ENCODE measurements at regions not wholly inside any gene's neighbourhood (a gene's known extent, or its start where the extent isn't known, plus 50 kb on each side); places are given as distances from the start of the nearest gene placed in this dataset.

- ChIA-PET POLR2A (no interaction called here), CTCF (ENCODE audit: low intra/inter-chr PET ratio, low total read pairs) (no interaction called here)
- no TSS peak for BruUV-seq (replicated peaks)
- Histone ChIP-seq H4K20me1 (ENCODE audit: insufficient read depth, low read length) (no peaks in the 10 kb centered on the region), H3K79me2 (ENCODE audit: insufficient read depth, low read length) (no peaks in the 10 kb centered on the region), H3K27ac (ENCODE audit: extremely low read length, insufficient read depth, low read length) (no peak overlapping the region), H2AFZ (ENCODE audit: low read length) (no peak overlapping the region), H3K9me3 (ENCODE audit: low read length) (no peaks in the 10 kb centered on the region), H3K27me3 (ENCODE audit: control insufficient read depth in 1 of 2, insufficient read depth in 2 of 2, low read length in 2 of 2) (no peaks in the 10 kb centered on the region), H3K9ac (ENCODE audit: insufficient read depth, low read depth, low read length) (no peak overlapping the region), H3K36me3 (replicated peaks in 1 of 2; ENCODE audit: control insufficient read depth in 1 of 2, insufficient read depth in 2 of 2, low read length in 2 of 2) (no peaks in the 10 kb centered on the region), H3K4me3 (replicated peaks in 1 of 3; ENCODE audit: insufficient read depth in 1 of 3, low read depth in 2 of 3, low read length in 3 of 3) (no peak overlapping the region), H3K4me1 (ENCODE audit: insufficient read depth, low read length) (no peaks in the 10 kb centered on the region), H3K4me2 (ENCODE audit: low read depth, low read length) (no peak overlapping the region)
- no peak for DNase-seq (ENCODE audit: low spot score)
- no peak; the same call in 2 of the 3 replicates for ATAC-seq
- TF ChIP-seq SRF (IDR thresholded peaks at IDR 0.05; ENCODE audit: low read depth, low read length) = no peak
- TF ChIP-seq, protein P1, sequence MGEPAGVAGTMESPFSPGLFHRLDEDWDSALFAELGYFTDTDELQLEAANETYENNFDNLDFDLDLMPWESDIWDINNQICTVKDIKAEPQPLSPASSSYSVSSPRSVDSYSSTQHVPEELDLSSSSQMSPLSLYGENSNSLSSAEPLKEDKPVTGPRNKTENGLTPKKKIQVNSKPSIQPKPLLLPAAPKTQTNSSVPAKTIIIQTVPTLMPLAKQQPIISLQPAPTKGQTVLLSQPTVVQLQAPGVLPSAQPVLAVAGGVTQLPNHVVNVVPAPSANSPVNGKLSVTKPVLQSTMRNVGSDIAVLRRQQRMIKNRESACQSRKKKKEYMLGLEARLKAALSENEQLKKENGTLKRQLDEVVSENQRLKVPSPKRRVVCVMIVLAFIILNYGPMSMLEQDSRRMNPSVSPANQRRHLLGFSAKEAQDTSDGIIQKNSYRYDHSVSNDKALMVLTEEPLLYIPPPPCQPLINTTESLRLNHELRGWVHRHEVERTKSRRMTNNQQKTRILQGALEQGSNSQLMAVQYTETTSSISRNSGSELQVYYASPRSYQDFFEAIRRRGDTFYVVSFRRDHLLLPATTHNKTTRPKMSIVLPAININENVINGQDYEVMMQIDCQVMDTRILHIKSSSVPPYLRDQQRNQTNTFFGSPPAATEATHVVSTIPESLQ (CRISPR knock-in tag; conservative IDR thresholded peaks at IDR 0.05) = no peak
- no peak for TF ChIP-seq TAF15 (IDR thresholded peaks at IDR 0.05; ENCODE audit: low read depth, low read length, poor library complexity, severe bottlenecking)
- TF ChIP-seq, protein P2, sequence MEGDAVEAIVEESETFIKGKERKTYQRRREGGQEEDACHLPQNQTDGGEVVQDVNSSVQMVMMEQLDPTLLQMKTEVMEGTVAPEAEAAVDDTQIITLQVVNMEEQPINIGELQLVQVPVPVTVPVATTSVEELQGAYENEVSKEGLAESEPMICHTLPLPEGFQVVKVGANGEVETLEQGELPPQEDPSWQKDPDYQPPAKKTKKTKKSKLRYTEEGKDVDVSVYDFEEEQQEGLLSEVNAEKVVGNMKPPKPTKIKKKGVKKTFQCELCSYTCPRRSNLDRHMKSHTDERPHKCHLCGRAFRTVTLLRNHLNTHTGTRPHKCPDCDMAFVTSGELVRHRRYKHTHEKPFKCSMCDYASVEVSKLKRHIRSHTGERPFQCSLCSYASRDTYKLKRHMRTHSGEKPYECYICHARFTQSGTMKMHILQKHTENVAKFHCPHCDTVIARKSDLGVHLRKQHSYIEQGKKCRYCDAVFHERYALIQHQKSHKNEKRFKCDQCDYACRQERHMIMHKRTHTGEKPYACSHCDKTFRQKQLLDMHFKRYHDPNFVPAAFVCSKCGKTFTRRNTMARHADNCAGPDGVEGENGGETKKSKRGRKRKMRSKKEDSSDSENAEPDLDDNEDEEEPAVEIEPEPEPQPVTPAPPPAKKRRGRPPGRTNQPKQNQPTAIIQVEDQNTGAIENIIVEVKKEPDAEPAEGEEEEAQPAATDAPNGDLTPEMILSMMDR (CRISPR knock-in tag; IDR thresholded peaks at IDR 0.05) = 0 out of 2 replicates have a peak, but pooled peaks have one; percentile 8
- 0% methylated on average over 2 of the region's 2 CpGs for WGBS (ENCODE audit: low lambda C conversion rate)
- intact Hi-C loops (cut with micrococcal nuclease; ENCODE audit: unreplicated experiment) = loop anchor here (2.0 kb wide), 1 partner anchor 314 kb away; no protein-coding TSS in a partner anchor
- in situ Hi-C loops (cut with HindIII; ENCODE audit: extremely low pct_ligation_motif_present, low pct_unique_long_range_greater_than_20kb) = no loop called here
- FAIRE-seq = no peak
These were observed 300.8 kb downstream of the SDHAF3 start for GRCh38 chr7:97418312-97418711.

GRCh38 chr7:97419898-97420297 lies 302.4 kb downstream of the SDHAF3 start:
- 0% methylated on average over 5 of the region's 5 CpGs for WGBS (ENCODE audit: low lambda C conversion rate)
- ATAC-seq (no peak), DNase-seq (ENCODE audit: low spot score) (no peak), FAIRE-seq (no peak)
- no peak overlapping the region for H3K4me3 ChIP-seq (replicated peaks in 1 of 3; ENCODE audit: insufficient read depth in 1 of 3, low read depth in 2 of 3, low read length in 3 of 3)
- ChIA-PET POLR2A (no interaction called here), CTCF (ENCODE audit: low intra/inter-chr PET ratio, low total read pairs) (no interaction called here)
- no peaks in the 10 kb centered on the region for H3K9me3 ChIP-seq (ENCODE audit: low read length)
- H3K79me2 ChIP-seq (ENCODE audit: insufficient read depth, low read length) = no peaks in the 10 kb centered on the region
- BruUV-seq (replicated peaks) = no TSS peak
- no peaks in the 10 kb centered on the region for H3K4me1 ChIP-seq (ENCODE audit: insufficient read depth, low read length)
- intact Hi-C loops (cut with micrococcal nuclease; ENCODE audit: unreplicated experiment) (loop anchor here (2.0 kb wide), 1 partner anchor 315 kb away; no protein-coding TSS in a partner anchor), in situ Hi-C loops (cut with HindIII; ENCODE audit: extremely low pct_ligation_motif_present, low pct_unique_long_range_greater_than_20kb) (no loop called here)
- H3K4me2 ChIP-seq (ENCODE audit: low read depth, low read length) = no peak overlapping the region
- no peaks in the 10 kb centered on the region for H3K27me3 ChIP-seq (ENCODE audit: control insufficient read depth in 1 of 2, insufficient read depth in 2 of 2, low read length in 2 of 2)
- no peak overlapping the region for H2AFZ ChIP-seq (ENCODE audit: low read length)
- H3K36me3 ChIP-seq (replicated peaks in 1 of 2; ENCODE audit: control insufficient read depth in 1 of 2, insufficient read depth in 2 of 2, low read length in 2 of 2) = no peaks in the 10 kb centered on the region
- H3K27ac ChIP-seq (ENCODE audit: extremely low read length, insufficient read depth, low read length) = no peak overlapping the region
- no peak overlapping the region for H3K9ac ChIP-seq (ENCODE audit: insufficient read depth, low read depth, low read length)
- H4K20me1 ChIP-seq (ENCODE audit: insufficient read depth, low read length) = no peaks in the 10 kb centered on the region
- TF ChIP-seq SALL2 (CRISPR knock-in tag; IDR thresholded peaks at IDR 0.05) (no peak), TEAD2 (CRISPR knock-in tag; IDR thresholded peaks at IDR 0.05) (no peak), PRMT3 (CRISPR knock-in tag; IDR thresholded peaks at IDR 0.05; ENCODE audit: borderline replicate concordance, low read depth) (no peak), THYN1 (CRISPR knock-in tag; IDR thresholded peaks at IDR 0.05; ENCODE audit: borderline replicate concordance, low read depth) (no peak), PCBP1 (IDR thresholded peaks at IDR 0.05; ENCODE audit: borderline replicate concordance, low read depth, low read length) (no peak), POLR2A (IDR thresholded peaks at IDR 0.05; ENCODE audit: insufficient read depth in 1 of 2, low read depth in 2 of 2, low read length in 2 of 2) (no peak), THAP11 (CRISPR knock-in tag; IDR thresholded peaks at IDR 0.05) (no peak), TBP (CRISPR knock-in tag; IDR thresholded peaks at IDR 0.05) (no peak), ZNF563 (CRISPR knock-in tag; IDR thresholded peaks at IDR 0.05) (no peak), ZNF572 (CRISPR knock-in tag; IDR thresholded peaks at IDR 0.05) (no peak)
- TF ChIP-seq, protein P3, sequence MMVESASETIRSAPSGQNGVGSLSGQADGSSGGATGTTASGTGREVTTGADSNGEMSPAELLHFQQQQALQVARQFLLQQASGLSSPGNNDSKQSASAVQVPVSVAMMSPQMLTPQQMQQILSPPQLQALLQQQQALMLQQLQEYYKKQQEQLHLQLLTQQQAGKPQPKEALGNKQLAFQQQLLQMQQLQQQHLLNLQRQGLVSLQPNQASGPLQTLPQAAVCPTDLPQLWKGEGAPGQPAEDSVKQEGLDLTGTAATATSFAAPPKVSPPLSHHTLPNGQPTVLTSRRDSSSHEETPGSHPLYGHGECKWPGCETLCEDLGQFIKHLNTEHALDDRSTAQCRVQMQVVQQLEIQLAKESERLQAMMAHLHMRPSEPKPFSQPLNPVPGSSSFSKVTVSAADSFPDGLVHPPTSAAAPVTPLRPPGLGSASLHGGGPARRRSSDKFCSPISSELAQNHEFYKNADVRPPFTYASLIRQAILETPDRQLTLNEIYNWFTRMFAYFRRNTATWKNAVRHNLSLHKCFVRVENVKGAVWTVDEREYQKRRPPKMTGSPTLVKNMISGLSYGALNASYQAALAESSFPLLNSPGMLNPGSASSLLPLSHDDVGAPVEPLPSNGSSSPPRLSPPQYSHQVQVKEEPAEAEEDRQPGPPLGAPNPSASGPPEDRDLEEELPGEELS (CRISPR knock-in tag; IDR thresholded peaks at IDR 0.05) = no peak

Data from HepG2 (cell line).